GM12878 (cell line): ENCODE measurements at regions not wholly inside any gene's neighbourhood (a gene's known extent, or its start where the extent isn't known, plus 50 kb on each side); places are given as distances from the start of the nearest gene placed in this dataset.

ENCODE experiments used
- ATAC-seq: fragments of 200-7000 bp; cut with Tn5 transposase; 3 replicates; pipeline ENCODE4 v1.9.1; 2020; ENCODE audit warnings: mild to moderate bottlenecking, moderate library complexity
- BruUV-seq: library from RNA; stranded (reverse); fragments of 400-500 nt; replicated peaks from 2 replicates; lab custom pipeline; 2021; lab: Mats Ljungman, UMichigan
- CTCF ChIA-PET: fragments of 300-600 bp; sonication (Branson Sonifier 250); formaldehyde crosslinking; extraction: SDS; loops from one replicate; lab custom pipeline; 2021; ENCODE audit warnings: inconsistent platforms; lab: Yijun Ruan, JAX
- POLR2A ChIA-PET: fragments of 350-600 bp; formaldehyde crosslinking; extraction: SDS; loops from one replicate; lab custom pipeline; 2021; ENCODE audit warnings: inconsistent platforms; lab: Charles Lee
- RAD21 ChIA-PET: fragments of 300-600 bp; sonication (Branson Sonifier 250); formaldehyde crosslinking; loops from one replicate; lab custom pipeline; 2023; ENCODE audit warnings: antibody characterized with exemption; ENCODE audit not compliant: unreplicated experiment; lab: Charles Lee
- SMC1A ChIA-PET: fragments of 300-600 bp; sonication (Branson Sonifier 250); formaldehyde crosslinking; loops from one replicate; lab custom pipeline; 2023; ENCODE audit not compliant: unreplicated experiment, uncharacterized antibody; lab: Charles Lee
- DNase-seq: peaks from one replicate; pipeline ENCODE4 v3.0.0-alpha.2; 2011; ENCODE audit warnings: low read depth, low spot score
- FAIRE-seq: peaks from 3 replicates; lab custom pipeline; 2011; peaks lifted over from hg19 to GRCh38; lab: Jason Lieb, UNC
- H2AFZ ChIP-seq: 2 replicates; pipeline ENCODE4 v1.6.0; 2011; ENCODE audit warnings: low read depth, low read length, control low read depth; ENCODE audit not compliant: control insufficient read depth
- H3K27ac ChIP-seq: 2 replicates; pipeline ENCODE4 v1.5.1; 2011; ENCODE audit warnings: control low read depth; ENCODE audit not compliant: control insufficient read depth, insufficient read depth
- H3K27me3 ChIP-seq, 2 experiments: replicated peaks in 1 of 2; 2 replicates each; pipeline versions ENCODE4 v1.6.0 to v1.6.1; 2011; ENCODE audit warnings: low read length in 1 of 2; ENCODE audit not compliant: control insufficient read depth in 2 of 2, insufficient read depth in 2 of 2
- H3K36me3 ChIP-seq, 2 experiments: 2 replicates each; pipeline ENCODE4 v1.5.1; 2011; ENCODE audit warnings: low read length in 1 of 2; ENCODE audit not compliant: control insufficient read depth in 2 of 2, insufficient read depth in 2 of 2
- H3K4me1 ChIP-seq: 2 replicates; pipeline ENCODE4 v1.6.1; 2011; ENCODE audit warnings: mild to moderate bottlenecking, low read length, moderate library complexity, mixed read lengths; ENCODE audit not compliant: control insufficient read depth, insufficient read depth
- H3K4me2 ChIP-seq: 2 replicates; pipeline ENCODE4 v1.6.0; 2011; ENCODE audit warnings: control low read depth; ENCODE audit not compliant: control insufficient read depth, insufficient read depth
- H3K4me3 ChIP-seq: fragments of 200-600 bp; sonication (generic); 2 replicates; pipeline ENCODE4 v1.5.1; 2016
- H3K79me2 ChIP-seq: 2 replicates; pipeline ENCODE4 v1.6.0; 2011; ENCODE audit warnings: low read length; ENCODE audit not compliant: control insufficient read depth, insufficient read depth
- H3K9ac ChIP-seq: 2 replicates; pipeline ENCODE4 v1.8.0; 2011; ENCODE audit warnings: low read length, control low read depth, mixed read lengths; ENCODE audit not compliant: control insufficient read depth, insufficient read depth
- H3K9me3 ChIP-seq: replicated peaks from 3 replicates; pipeline ENCODE4 v1.5.1; 2011; ENCODE audit warnings: mild to moderate bottlenecking, low read length; ENCODE audit not compliant: control insufficient read depth, insufficient read depth
- H4K20me1 ChIP-seq: 2 replicates; pipeline ENCODE4 v1.6.0; 2011; ENCODE audit not compliant: control insufficient read depth, insufficient read depth
- E2F8 ChIP-seq: fragments of 450-650 bp; IDR thresholded peaks from 2 replicates; pipeline ENCODE4 v1.6.1; 2018; ENCODE audit warnings: mild to moderate bottlenecking, low read depth, moderate library complexity; ENCODE audit not compliant: partially characterized antibody
- E4F1 ChIP-seq: fragments of 450-650 bp; IDR thresholded peaks from 2 replicates; pipeline ENCODE4 v1.6.1; 2018; ENCODE audit warnings: borderline replicate concordance, mild to moderate bottlenecking; ENCODE audit not compliant: partially characterized antibody
- ELK1 ChIP-seq: IDR thresholded peaks from 2 replicates; pipeline ENCODE4 v1.6.1; 2012; ENCODE audit warnings: low read depth, low read length, improper control_type of control experiment
- HCFC1 ChIP-seq: fragments of 150-350 bp; IDR thresholded peaks from 2 replicates; pipeline ENCODE4 v1.6.1; 2014; ENCODE audit warnings: low read length
- KAT2A ChIP-seq: conservative IDR thresholded peaks from 2 replicates; pipeline ENCODE4 v1.6.1; 2011; ENCODE audit warnings: low read depth, low read length; ENCODE audit not compliant: control insufficient read depth
- KDM1A ChIP-seq: fragments of 200-600 bp; sonication (generic); IDR thresholded peaks from 2 replicates; pipeline ENCODE4 v1.6.1; 2016; ENCODE audit warnings: borderline replicate concordance
- NFIC ChIP-seq: IDR thresholded peaks from 2 replicates; pipeline ENCODE4 v1.6.1; 2012; ENCODE audit warnings: low read depth, mild to moderate bottlenecking, inconsistent platforms, low read length, moderate library complexity
- RAD51 ChIP-seq: fragments of 450-650 bp; IDR thresholded peaks from 2 replicates; pipeline ENCODE4 v1.6.1; 2016; ENCODE audit warnings: moderate library complexity, mild to moderate bottlenecking, inconsistent platforms
- TCF7 ChIP-seq: IDR thresholded peaks from 2 replicates; pipeline ENCODE4 v1.6.1; 2014; ENCODE audit warnings: antibody characterized with exemption, borderline replicate concordance
- ZNF207 ChIP-seq: fragments of 450-650 bp; IDR thresholded peaks from 2 replicates; pipeline ENCODE4 v1.6.1; 2014; ENCODE audit warnings: antibody characterized with exemption, mild to moderate bottlenecking, borderline replicate concordance
- ZNF24 ChIP-seq: fragments of 450-650 bp; IDR thresholded peaks from 2 replicates; pipeline ENCODE4 v1.6.1; 2017; ENCODE audit warnings: antibody characterized with exemption, mild to moderate bottlenecking
- ZNF274 ChIP-seq: IDR thresholded peaks from one replicate; pipeline ENCODE4 v1.8.0; 2011; ENCODE audit not compliant: insufficient read length, insufficient read depth
- ZZZ3 ChIP-seq: IDR thresholded peaks from 2 replicates; pipeline ENCODE4 v1.6.1; 2011; ENCODE audit warnings: low read depth; ENCODE audit not compliant: control insufficient read depth, insufficient read length
- WGBS: methylation state at CpG from one replicate; pipeline ENCODE4 v1.1.6; 2016; ENCODE audit warnings: low lambda C conversion rate; ENCODE audit not compliant: insufficient replicate concordance, insufficient coverage; ENCODE audit errors: missing lambda C conversion rate; 5-methylcytosine and 5-hydroxymethylcytosine counted together
- in situ Hi-C: fragments of 300-500 bp; cut with MboI; formaldehyde crosslinking; loops from 9 replicates; pipeline ENCODE4 v1.14.3; 2018; ENCODE audit warnings: mixed read lengths
- intact Hi-C: fragments of 100-400 bp; cut with micrococcal nuclease; formaldehyde crosslinking; loops from one replicate; pipeline ENCODE4 v1.14.2; 2022; ENCODE audit not compliant: unreplicated experiment

- TF ChIP-seq E2F8 (no peak), ZZZ3 (no peak), KAT2A (no peak), ZNF24 (no peak), ZNF274 (no peak)
These were observed 2468.6 kb downstream of the PCDH7 start (continued) for GRCh38 chr4:33188733-33189132.

- WGBS, result 100% methylated on average over 1 of the region's 1 CpG
- RAD21 ChIA-PET, result no interaction called here
These were observed 2469.0 kb downstream of the PCDH7 start for GRCh38 chr4:33189169-33189568.

More at GRCh38 chr4:33189169-33189568, 2469.0 kb downstream of the PCDH7 start:
- no peak overlapping the region for H2AFZ ChIP-seq
- ChIA-PET POLR2A (no interaction called here), CTCF (no interaction called here), SMC1A (no interaction called here)
- intact Hi-C loops, result no loop called here
- H4K20me1 ChIP-seq, result no peaks in the 10 kb centered on the region
- no peak overlapping the region for H3K9ac ChIP-seq
- no peaks in the 10 kb centered on the region for H3K27me3 ChIP-seq
- in situ Hi-C loops, result no loop called here
- BruUV-seq, result no TSS peak
- no peak overlapping the region for H3K27ac ChIP-seq
- H3K9me3 ChIP-seq, result no peaks in the 10 kb centered on the region; the same call in 2 of the 3 replicates
- no peak overlapping the region for H3K4me3 ChIP-seq
- ATAC-seq, result no peak
- H3K36me3 ChIP-seq, result no peaks in the 10 kb centered on the region
- H3K79me2 ChIP-seq, result no peaks in the 10 kb centered on the region
- TF ChIP-seq ELK1 (no peak), RAD51 (no peak), HCFC1 (no peak), ZNF207 (no peak), NFIC (no peak), KDM1A (no peak), E4F1 (no peak), TCF7 (no peak)
- TF ChIP-seq, all 136 proteins: peak for 0
- DNase-seq (no peak), FAIRE-seq (no peak)
- Histone ChIP-seq H3K4me1 (no peaks in the 10 kb centered on the region), H3K4me2 (no peak overlapping the region)
